MM.1S (cell line): ENCODE measurements at regions not wholly inside any gene's neighbourhood (a gene's known extent, or its start where the extent isn't known, plus 50 kb on each side); places are given as distances from the start of the nearest gene placed in this dataset.

Source experiments
- CTCF ChIP-seq: fragments of 300-600 bp; sonication (generic); IDR thresholded peaks from 2 replicates; pipeline ENCODE4 v1.5.1; 2016; ENCODE audit warnings: antibody characterized with exemption, low read length, mixed read lengths
- EZH2 ChIP-seq: fragments of 300-600 bp; sonication (generic); optimal IDR thresholded peaks from 2 replicates; pipeline ENCODE3; 2017; ENCODE audit warnings: low read depth, mild to moderate bottlenecking, antibody characterized with exemption, low read length, mixed read lengths
- EZH2phosphoT487 ChIP-seq: fragments of 300-600 bp; sonication (generic); IDR thresholded peaks from 2 replicates; pipeline ENCODE4 v1.6.1; 2018; ENCODE audit warnings: antibody characterized with exemption, low read length

GRCh38 chr3:186481526-186481925 lies 62.7 kb downstream of the CRYGS start:
- no peak for TF ChIP-seq CTCF
- TF ChIP-seq EZH2phosphoT487, result no peak
- no peak for TF ChIP-seq EZH2
